DOHH2 (cell line): ENCODE measurements at regions not wholly inside any gene's neighbourhood (a gene's known extent, or its start where the extent isn't known, plus 50 kb on each side); places are given as distances from the start of the nearest gene placed in this dataset.

Experiments
- CTCF ChIP-seq: fragments of 200-600 bp; sonication (generic); IDR thresholded peaks from one replicate; pipeline ENCODE4 v1.5.1; 2014; ENCODE audit warnings: antibody characterized with exemption, mild to moderate bottlenecking, low read depth, low read length; ENCODE audit not compliant: poor library complexity, severe bottlenecking
- EZH2phosphoT487 ChIP-seq: fragments of 200-600 bp; sonication (generic); IDR thresholded peaks from 2 replicates; pipeline ENCODE4 v1.6.1; 2017; ENCODE audit warnings: borderline replicate concordance, mild to moderate bottlenecking, antibody characterized with exemption, low read length, moderate library complexity, mixed read lengths

GRCh38 chr1:104476126-104476525, 726.4 kb downstream of the AMY1C start:
- TF ChIP-seq CTCF (no peak), EZH2phosphoT487 (no peak)
